PC-3 (cell line): ENCODE measurements at regions not wholly inside any gene's neighbourhood (a gene's known extent, or its start where the extent isn't known, plus 50 kb on each side); places are given as distances from the start of the nearest gene placed in this dataset.

Experiments used
- ATAC-seq: fragments of 200-7000 bp; cut with Tn5 transposase; 2 replicates; pipeline ENCODE4 v1.9.1; 2020; ENCODE audit warnings: mild to moderate bottlenecking, moderate library complexity
- BruUV-seq: library from RNA; stranded (reverse); fragments of 400-500 nt; replicated peaks from 2 replicates; lab custom pipeline; 2021; lab: Mats Ljungman, UMichigan
- CTCF ChIA-PET: fragments of 300-600 bp; sonication (Branson Sonifier 250); formaldehyde crosslinking; loops from one replicate; lab custom pipeline; 2022; ENCODE audit warnings: antibody characterized with exemption; lab: Charles Lee
- POLR2A ChIA-PET: fragments of 300-600 bp; sonication (Branson Sonifier 250); formaldehyde crosslinking; loops from one replicate; lab custom pipeline; 2022; ENCODE audit warnings: antibody characterized with exemption; ENCODE audit not compliant: unreplicated experiment; lab: Charles Lee
- DNase-seq: peaks from one replicate; pipeline ENCODE4 v3.0.0-alpha.2; 2015
- H2AFZ ChIP-seq: fragments of 300-600 bp; sonication (generic); 2 replicates; pipeline ENCODE4 v1.6.0; 2016; ENCODE audit warnings: antibody characterized with exemption, low read length
- H3F3A ChIP-seq: fragments of 300-600 bp; sonication (generic); one replicate; pipeline ENCODE4 v1.6.0; 2017; ENCODE audit warnings: antibody characterized with exemption, low read length, control low read depth, mild to moderate bottlenecking; ENCODE audit not compliant: unreplicated experiment
- H3K27ac ChIP-seq: fragments of 300-600 bp; sonication (generic); 2 replicates; pipeline ENCODE4 v1.5.1; 2016; ENCODE audit warnings: mild to moderate bottlenecking, low read length
- H3K27me3 ChIP-seq: fragments of 300-600 bp; sonication (generic); 2 replicates; pipeline ENCODE4 v1.6.1; 2016; ENCODE audit warnings: low read length, mixed read lengths
- H3K36me3 ChIP-seq: fragments of 300-600 bp; sonication (generic); 2 replicates; pipeline ENCODE4 v1.6.1; 2016; ENCODE audit warnings: low read depth, mixed run types, low read length, mixed read lengths
- H3K4me1 ChIP-seq: fragments of 300-600 bp; sonication (generic); 2 replicates; pipeline ENCODE4 v1.5.1; 2016; ENCODE audit warnings: low read length; ENCODE audit not compliant: insufficient read depth
- H3K4me2 ChIP-seq: fragments of 300-600 bp; sonication (generic); 2 replicates; pipeline ENCODE4 v1.6.0; 2016; ENCODE audit warnings: low read length
- H3K4me3 ChIP-seq: fragments of 300-600 bp; sonication (generic); 2 replicates; pipeline ENCODE4 v1.5.1; 2016; ENCODE audit warnings: mild to moderate bottlenecking, low read length, mixed read lengths
- H3K79me2 ChIP-seq: fragments of 300-600 bp; sonication (generic); 2 replicates; pipeline ENCODE4 v1.6.1; 2017; ENCODE audit warnings: low read length, mixed read lengths
- H3K9ac ChIP-seq: fragments of 300-600 bp; sonication (generic); 2 replicates; pipeline ENCODE4 v1.6.0; 2016; ENCODE audit warnings: mild to moderate bottlenecking, low read length
- H3K9me2 ChIP-seq: fragments of 300-600 bp; sonication (generic); replicated peaks from 2 replicates; pipeline ENCODE4 v1.6.1; 2016; ENCODE audit warnings: mixed run types, low read length, mixed read lengths
- H3K9me3 ChIP-seq: fragments of 300-600 bp; sonication (generic); 2 replicates; pipeline ENCODE4 v1.6.1; 2016; ENCODE audit warnings: low read length, mixed read lengths
- H4K20me1 ChIP-seq: fragments of 300-600 bp; sonication (generic); 2 replicates; pipeline ENCODE4 v1.6.1; 2016; ENCODE audit warnings: low read length, mixed read lengths
- CTCF ChIP-seq: fragments of 300-600 bp; sonication (generic); conservative IDR thresholded peaks from 2 replicates; pipeline ENCODE4 v1.5.1; 2017; ENCODE audit warnings: antibody characterized with exemption, low read depth, mild to moderate bottlenecking, low read length
- EZH2 ChIP-seq: fragments of 300-600 bp; sonication (generic); IDR thresholded peaks from one replicate; pipeline ENCODE4 v1.6.1; 2017; ENCODE audit warnings: antibody characterized with exemption, mild to moderate bottlenecking, low read length; ENCODE audit not compliant: unreplicated experiment
- EZH2phosphoT487 ChIP-seq: fragments of 300-600 bp; sonication (generic); IDR thresholded peaks from 2 replicates; pipeline ENCODE4 v1.6.1; 2018; ENCODE audit warnings: mild to moderate bottlenecking, antibody characterized with exemption, low read length, borderline replicate concordance
- intact Hi-C: fragments of 100-400 bp; cut with micrococcal nuclease; formaldehyde crosslinking; loops from 2 replicates; pipeline ENCODE4 v1.9.0; 2023

- Histone ChIP-seq H3K9me2 (no peaks in the 10 kb centered on the region), H3K79me2 (no peaks in the 10 kb centered on the region), H3K27ac (no peak overlapping the region), H3K27me3 (peaks cover 72% of the 10 kb centered on the region), H3K4me2 (no peak overlapping the region), H3K4me1 (no peaks in the 10 kb centered on the region), H3K4me3 (no peak overlapping the region), H4K20me1 (no peaks in the 10 kb centered on the region), H3K9ac (no peak overlapping the region), H3K36me3 (no peaks in the 10 kb centered on the region), H2AFZ (no peak overlapping the region), H3K9me3 (no peaks in the 10 kb centered on the region), H3F3A (no peaks in the 10 kb centered on the region)
- no TSS peak for BruUV-seq
- TF ChIP-seq CTCF (no peak), EZH2 (no peak), EZH2phosphoT487 (no peak)
- intact Hi-C loops: no loop called here
- POLR2A ChIA-PET: no interaction called here
- ATAC-seq (no peak), DNase-seq (no peak)
- CTCF ChIA-PET: no interaction called here
Observed at GRCh38 chr20:48265791-48266190, 480.5 kb upstream of the SULF2 start.

- Histone ChIP-seq H3K4me3 (no peak overlapping the region), H3K27me3 (peaks cover 63% of the 10 kb centered on the region), H3K79me2 (no peaks in the 10 kb centered on the region), H3K27ac (no peak overlapping the region), H3K9me2 (no peaks in the 10 kb centered on the region), H3K4me2 (no peak overlapping the region), H3K4me1 (no peaks in the 10 kb centered on the region), H2AFZ (no peak overlapping the region), H3F3A (no peaks in the 10 kb centered on the region), H3K9me3 (no peaks in the 10 kb centered on the region), H3K9ac (no peak overlapping the region), H3K36me3 (no peaks in the 10 kb centered on the region), H4K20me1 (no peaks in the 10 kb centered on the region)
- TF ChIP-seq CTCF (no peak), EZH2 (no peak), EZH2phosphoT487 (no peak)
- intact Hi-C loops: no loop called here
- BruUV-seq: no TSS peak
- ATAC-seq: no peak
- DNase-seq: no peak
- CTCF ChIA-PET: no interaction called here
- POLR2A ChIA-PET: interaction anchor here (0.7 kb wide), 1 partner anchor 34 kb away, joined by 3 read pairs; no protein-coding TSS in a partner anchor
Observed at GRCh38 chr20:48262955-48263354, 477.7 kb upstream of the SULF2 start.

GRCh38 chr20:48262466-48262865 is 477.2 kb upstream of the SULF2 start:
- POLR2A ChIA-PET: interaction anchor here (0.7 kb wide), 1 partner anchor 34 kb away, joined by 3 read pairs; no protein-coding TSS in a partner anchor
- no peaks in the 10 kb centered on the region for H3K9me2 ChIP-seq
- no peaks in the 10 kb centered on the region for H3K79me2 ChIP-seq
- H3K9me3 ChIP-seq: no peaks in the 10 kb centered on the region
- TF ChIP-seq EZH2phosphoT487 (no peak), EZH2 (no peak), CTCF (no peak)
- CTCF ChIA-PET: no interaction called here
- peaks cover 67% of the 10 kb centered on the region for H3K27me3 ChIP-seq
- no peak overlapping the region for H2AFZ ChIP-seq
- no peaks in the 10 kb centered on the region for H4K20me1 ChIP-seq
- H3K4me1 ChIP-seq: no peaks in the 10 kb centered on the region
- H3K4me2 ChIP-seq: no peak overlapping the region
- H3K9ac ChIP-seq: no peak overlapping the region
- no peak overlapping the region for H3K4me3 ChIP-seq
- DNase-seq (no peak), ATAC-seq (no peak)
- no peaks in the 10 kb centered on the region for H3F3A ChIP-seq
- BruUV-seq: no TSS peak
- H3K36me3 ChIP-seq: no peaks in the 10 kb centered on the region
- intact Hi-C loops: no loop called here
- no peak overlapping the region for H3K27ac ChIP-seq
